HCT116 (cell line): ENCODE measurements at regions not wholly inside any gene's neighbourhood (a gene's known extent, or its start where the extent isn't known, plus 50 kb on each side); places are given as distances from the start of the nearest gene placed in this dataset.

ENCODE experiments used
- CEBPB ChIP-seq: IDR thresholded peaks from 2 replicates; pipeline ENCODE4 v1.6.1; 2012; ENCODE audit warnings: low read depth
- EZH2phosphoT487 ChIP-seq: fragments of 200-600 bp; IDR thresholded peaks from 2 replicates; pipeline ENCODE4 v1.6.1; 2018; ENCODE audit warnings: antibody characterized with exemption, borderline replicate concordance
- POLR2AphosphoS5 ChIP-seq: IDR thresholded peaks from 2 replicates; pipeline ENCODE4 v1.6.1; 2011; ENCODE audit warnings: mild to moderate bottlenecking, low read depth, low read length, moderate library complexity
- RAD21 ChIP-seq: IDR thresholded peaks from 2 replicates; pipeline ENCODE4 v1.6.1; 2012; ENCODE audit warnings: low read depth, mild to moderate bottlenecking
- TF ChIP-seq, protein P1 (sequence below), 3 experiments: fragments of 200-600 bp in 1 of 3; sonication (generic) in 1 of 3; IDR thresholded peaks in 2 of 3; conservative IDR thresholded peaks in 1 of 3; 2 replicates each; pipeline ENCODE4 v1.5.1; 2012 to 2017; ENCODE audit warnings: low read depth in 2 of 3, low read length in 2 of 3, antibody characterized with exemption in 1 of 3, borderline replicate concordance in 1 of 3, control low read depth in 1 of 3, mild to moderate bottlenecking in 1 of 3, mixed read lengths in 1 of 3, mixed run types in 1 of 3, moderate library complexity in 1 of 3; ENCODE audit not compliant: insufficient read depth in 1 of 3

DNA sequence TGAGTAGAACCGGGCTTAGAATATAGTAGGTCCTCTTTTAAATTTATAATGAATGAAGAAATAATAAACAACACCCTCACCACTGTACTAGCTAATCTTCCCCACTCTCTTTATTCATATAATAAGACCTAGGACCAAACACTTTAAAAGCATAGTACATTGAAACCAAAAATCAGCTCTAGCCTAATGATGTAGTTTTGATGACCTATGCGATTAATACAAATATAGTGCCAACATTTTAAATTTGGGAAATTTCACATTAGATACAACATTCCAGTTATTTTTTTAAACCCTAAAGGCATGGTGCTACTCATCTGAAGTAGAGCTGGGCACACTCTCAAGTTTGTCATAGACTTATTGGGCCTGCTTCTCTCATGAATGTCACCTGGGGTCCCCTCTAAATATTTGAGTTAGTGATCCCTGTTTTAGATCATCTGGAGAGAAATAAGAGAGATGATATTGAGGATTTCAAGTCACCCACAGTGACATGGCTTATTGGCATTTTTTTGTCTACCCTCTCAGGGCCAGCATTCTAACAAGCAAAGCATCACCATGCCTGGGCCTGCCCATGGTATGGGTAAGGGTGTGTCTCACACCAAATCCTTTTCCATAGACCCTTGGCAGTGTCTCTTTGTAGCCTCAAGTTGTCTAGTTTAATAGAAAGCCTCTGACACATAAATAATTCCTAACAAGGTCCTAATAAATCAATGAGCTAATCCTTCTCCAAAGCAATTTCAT lies 319.8 kb downstream of the HIVEP2 start:
- TF ChIP-seq, protein P1, sequence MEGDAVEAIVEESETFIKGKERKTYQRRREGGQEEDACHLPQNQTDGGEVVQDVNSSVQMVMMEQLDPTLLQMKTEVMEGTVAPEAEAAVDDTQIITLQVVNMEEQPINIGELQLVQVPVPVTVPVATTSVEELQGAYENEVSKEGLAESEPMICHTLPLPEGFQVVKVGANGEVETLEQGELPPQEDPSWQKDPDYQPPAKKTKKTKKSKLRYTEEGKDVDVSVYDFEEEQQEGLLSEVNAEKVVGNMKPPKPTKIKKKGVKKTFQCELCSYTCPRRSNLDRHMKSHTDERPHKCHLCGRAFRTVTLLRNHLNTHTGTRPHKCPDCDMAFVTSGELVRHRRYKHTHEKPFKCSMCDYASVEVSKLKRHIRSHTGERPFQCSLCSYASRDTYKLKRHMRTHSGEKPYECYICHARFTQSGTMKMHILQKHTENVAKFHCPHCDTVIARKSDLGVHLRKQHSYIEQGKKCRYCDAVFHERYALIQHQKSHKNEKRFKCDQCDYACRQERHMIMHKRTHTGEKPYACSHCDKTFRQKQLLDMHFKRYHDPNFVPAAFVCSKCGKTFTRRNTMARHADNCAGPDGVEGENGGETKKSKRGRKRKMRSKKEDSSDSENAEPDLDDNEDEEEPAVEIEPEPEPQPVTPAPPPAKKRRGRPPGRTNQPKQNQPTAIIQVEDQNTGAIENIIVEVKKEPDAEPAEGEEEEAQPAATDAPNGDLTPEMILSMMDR (IDR thresholded peaks at IDR 0.05 in 2 of 3, conservative IDR thresholded peaks at IDR 0.05 in 1 of 3; ENCODE audit: borderline replicate concordance in 1 of 3, insufficient read depth in 1 of 3, low read depth in 2 of 3, low read length in 2 of 3): no peak
- no peak for TF ChIP-seq EZH2phosphoT487
- TF ChIP-seq POLR2AphosphoS5: no peak
- no peak for TF ChIP-seq RAD21
- no peak for TF ChIP-seq CEBPB
